WTC11 (cell line): ENCODE measurements at regions not wholly inside any gene's neighbourhood (a gene's known extent, or its start where the extent isn't known, plus 50 kb on each side); places are given as distances from the start of the nearest gene placed in this dataset.

Source experiments
- ATAC-seq: fragments of 200-7000 bp; cut with Tn5 transposase; 2 replicates; pipeline ENCODE4 v1.10.0; 2021; ENCODE audit warnings: mild to moderate bottlenecking, moderate library complexity
- CTCF ChIA-PET: fragments of 300-600 bp; sonication (Branson Sonifier 250); formaldehyde crosslinking; loops from one replicate; lab custom pipeline; 2021; ENCODE audit warnings: antibody characterized with exemption; lab: Charles Lee
- POLR2A ChIA-PET: fragments of 350-600 bp; sonication (Branson Sonifier 250); formaldehyde crosslinking; loops from one replicate; lab custom pipeline; 2021; ENCODE audit warnings: antibody characterized with exemption; lab: Charles Lee
- DNase-seq: peaks from one replicate; pipeline ENCODE4 v3.0.0; 2021; ENCODE audit warnings: low spot score
- H3K27ac Mint-ChIP-seq: 2 replicates; pipeline ENCODE4 v1.8.0; 2021; ENCODE audit warnings: mixed read lengths
- H3K27me3 Mint-ChIP-seq: 2 replicates; pipeline ENCODE4 v1.8.0; 2021; ENCODE audit warnings: low read depth, mild to moderate bottlenecking, moderate library complexity, mixed read lengths
- H3K36me3 Mint-ChIP-seq: 2 replicates; pipeline ENCODE4 v1.8.0; 2021; ENCODE audit warnings: mixed read lengths
- H3K4me1 Mint-ChIP-seq: 2 replicates; pipeline ENCODE4 v1.8.0; 2022; ENCODE audit warnings: mixed read lengths
- H3K4me3 Mint-ChIP-seq: 2 replicates; pipeline ENCODE4 v1.8.0; 2021; ENCODE audit warnings: mild to moderate bottlenecking, moderate library complexity, mixed read lengths
- H3K9me3 Mint-ChIP-seq: 2 replicates; pipeline ENCODE4 v1.8.0; 2021; ENCODE audit warnings: mixed read lengths
- CBFB ChIP-seq: sonication (generic); formaldehyde crosslinking; IDR thresholded peaks from 2 replicates; pipeline ENCODE4 v1.8.1; 2022; ENCODE audit warnings: mild to moderate bottlenecking, low read depth, missing genetic modification reagents
- CREB1 ChIP-seq: sonication (generic); formaldehyde crosslinking; IDR thresholded peaks from 2 replicates; pipeline ENCODE4 v1.8.0; 2023; ENCODE audit warnings: mild to moderate bottlenecking, missing genetic modification reagents
- E2F5 ChIP-seq: sonication (generic); formaldehyde crosslinking; IDR thresholded peaks from 2 replicates; pipeline ENCODE4 v1.8.1; 2022; ENCODE audit warnings: mild to moderate bottlenecking, moderate library complexity, missing genetic modification reagents
- ETV6 ChIP-seq: sonication (generic); formaldehyde crosslinking; IDR thresholded peaks from 2 replicates; pipeline ENCODE4 v1.8.1; 2022; ENCODE audit warnings: mild to moderate bottlenecking, missing genetic modification reagents
- MLX ChIP-seq: sonication (generic); formaldehyde crosslinking; IDR thresholded peaks from 2 replicates; pipeline ENCODE4 v1.8.1; 2023; ENCODE audit warnings: mild to moderate bottlenecking, missing genetic modification reagents, moderate library complexity
- NFE2L1 ChIP-seq: sonication (generic); formaldehyde crosslinking; IDR thresholded peaks from 2 replicates; pipeline ENCODE4 v1.8.1; 2023; ENCODE audit warnings: missing genetic modification reagents
- NFYB ChIP-seq: sonication (generic); formaldehyde crosslinking; conservative IDR thresholded peaks from 2 replicates; pipeline ENCODE4 v1.8.0; 2022; ENCODE audit warnings: low read depth, missing genetic modification reagents
- NR2C2 ChIP-seq: sonication (generic); formaldehyde crosslinking; IDR thresholded peaks from 2 replicates; pipeline ENCODE4 v1.8.0; 2022; ENCODE audit warnings: mild to moderate bottlenecking, missing genetic modification reagents
- NR3C1 ChIP-seq: sonication (generic); formaldehyde crosslinking; conservative IDR thresholded peaks from 2 replicates; pipeline ENCODE4 v1.8.1; 2023; ENCODE audit warnings: low read depth, mild to moderate bottlenecking, missing genetic modification reagents
- SMAD3 ChIP-seq: sonication (generic); formaldehyde crosslinking; IDR thresholded peaks from 2 replicates; pipeline ENCODE4 v1.8.0; 2022; ENCODE audit warnings: missing genetic modification reagents, mild to moderate bottlenecking, borderline replicate concordance
- SP1 ChIP-seq: sonication (generic); formaldehyde crosslinking; conservative IDR thresholded peaks from 2 replicates; pipeline ENCODE4 v1.8.1; 2022; ENCODE audit warnings: missing genetic modification reagents
- ZNF138 ChIP-seq: sonication (generic); formaldehyde crosslinking; conservative IDR thresholded peaks from 2 replicates; pipeline ENCODE4 v1.8.1; 2022; ENCODE audit warnings: mild to moderate bottlenecking, moderate library complexity, missing genetic modification reagents
- ZNF232 ChIP-seq: sonication (generic); formaldehyde crosslinking; IDR thresholded peaks from 2 replicates; pipeline ENCODE4 v1.8.0; 2022; ENCODE audit warnings: mild to moderate bottlenecking, missing genetic modification reagents
- ZNF263 ChIP-seq: sonication (generic); formaldehyde crosslinking; IDR thresholded peaks from 2 replicates; pipeline ENCODE4 v1.8.1; 2022; ENCODE audit warnings: low read depth, mild to moderate bottlenecking, moderate library complexity, missing genetic modification reagents
- TF ChIP-seq, protein P1 (sequence below): sonication (generic); formaldehyde crosslinking; conservative IDR thresholded peaks from 2 replicates; pipeline ENCODE4 v1.8.1; 2023; ENCODE audit warnings: mild to moderate bottlenecking, low read depth, missing genetic modification reagents, moderate library complexity
- TF ChIP-seq, protein P2 (sequence below): sonication (generic); formaldehyde crosslinking; IDR thresholded peaks from 2 replicates; pipeline ENCODE4 v1.8.1; 2023; ENCODE audit warnings: mild to moderate bottlenecking, missing genetic modification reagents
- TF ChIP-seq, protein P3 (sequence below): sonication (generic); formaldehyde crosslinking; IDR thresholded peaks from 2 replicates; pipeline ENCODE4 v1.8.1; 2023; ENCODE audit warnings: mild to moderate bottlenecking, missing genetic modification reagents
- TF ChIP-seq, protein P4 (sequence below): sonication (generic); formaldehyde crosslinking; IDR thresholded peaks from 2 replicates; pipeline ENCODE4 v1.8.0; 2022; ENCODE audit warnings: mild to moderate bottlenecking, missing genetic modification reagents
- TF ChIP-seq, protein P5 (sequence below): sonication (generic); formaldehyde crosslinking; IDR thresholded peaks from 2 replicates; pipeline ENCODE4 v1.8.0; 2023; ENCODE audit warnings: missing genetic modification reagents, mild to moderate bottlenecking, borderline replicate concordance

DNA sequence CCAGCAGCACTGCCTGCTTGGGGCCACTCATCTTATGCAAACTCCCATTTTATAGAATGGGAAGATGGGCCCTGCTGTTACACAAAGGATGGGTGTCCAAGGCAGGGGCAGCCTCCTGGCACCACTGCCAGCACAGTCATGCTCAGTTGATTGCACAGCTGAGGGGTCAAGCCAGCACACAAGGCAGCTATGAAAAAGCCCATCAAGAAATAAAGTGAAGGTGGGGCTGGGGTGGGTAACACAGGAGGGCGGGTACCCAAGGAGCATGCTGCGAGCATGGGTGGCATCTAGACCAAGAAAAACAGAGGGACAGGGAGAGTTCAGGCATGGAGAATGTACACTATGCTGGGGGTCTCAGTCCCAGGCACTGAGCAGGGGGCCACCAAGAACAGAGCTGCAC is 74.7 kb upstream of the UNC5B start:
- POLR2A ChIA-PET, result no interaction called here
- no peaks in the 10 kb centered on the region for H3K36me3 Mint-ChIP-seq
- DNase-seq, result no peak

DNA sequence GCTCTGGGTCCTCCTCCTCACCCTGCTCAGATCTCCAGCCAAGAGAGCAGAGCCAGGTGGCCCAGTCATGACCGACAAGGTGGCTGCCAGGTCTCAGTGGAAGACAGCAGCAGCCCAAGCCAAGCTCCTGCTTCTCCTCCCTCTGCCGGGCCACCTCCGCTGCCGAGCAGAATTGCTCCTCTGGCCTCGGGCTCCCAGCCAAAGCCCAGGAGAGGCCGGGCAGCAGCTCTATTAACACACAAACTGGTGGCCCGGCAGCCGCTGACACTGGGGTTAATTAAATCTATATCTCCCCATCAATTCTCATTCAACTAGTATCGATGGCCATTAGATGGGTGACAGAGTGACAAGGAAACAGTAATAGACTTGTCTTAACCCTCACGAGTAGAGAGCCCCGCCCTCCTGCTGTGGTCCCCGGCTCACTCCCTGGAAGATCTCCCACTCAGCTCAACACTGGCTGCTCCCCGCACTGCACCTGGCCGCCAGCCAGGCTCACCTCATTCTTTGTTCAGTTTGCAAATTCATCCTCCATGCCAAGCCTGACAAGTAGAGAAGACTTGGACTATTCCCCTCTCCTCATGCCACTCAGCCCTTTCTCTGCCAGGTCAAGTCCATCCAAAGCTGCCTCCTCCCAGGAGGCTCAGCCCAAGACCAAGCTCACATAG is 74.1 kb upstream of the UNC5B start:
- CTCF ChIA-PET, result no interaction called here

More for the DNA sequence above, 74.7 kb upstream of the UNC5B start:
- H3K9me3 Mint-ChIP-seq, result no peaks in the 10 kb centered on the region
- ATAC-seq, result no peak
- H3K4me1 Mint-ChIP-seq, result peaks cover 26% of the 10 kb centered on the region
- H3K4me3 Mint-ChIP-seq, result no peak overlapping the region
- H3K27ac Mint-ChIP-seq, result no peak overlapping the region
- peaks cover 2% of the 10 kb centered on the region; the same call in 1 of the 2 replicates for H3K27me3 Mint-ChIP-seq
- TF ChIP-seq, protein P1, sequence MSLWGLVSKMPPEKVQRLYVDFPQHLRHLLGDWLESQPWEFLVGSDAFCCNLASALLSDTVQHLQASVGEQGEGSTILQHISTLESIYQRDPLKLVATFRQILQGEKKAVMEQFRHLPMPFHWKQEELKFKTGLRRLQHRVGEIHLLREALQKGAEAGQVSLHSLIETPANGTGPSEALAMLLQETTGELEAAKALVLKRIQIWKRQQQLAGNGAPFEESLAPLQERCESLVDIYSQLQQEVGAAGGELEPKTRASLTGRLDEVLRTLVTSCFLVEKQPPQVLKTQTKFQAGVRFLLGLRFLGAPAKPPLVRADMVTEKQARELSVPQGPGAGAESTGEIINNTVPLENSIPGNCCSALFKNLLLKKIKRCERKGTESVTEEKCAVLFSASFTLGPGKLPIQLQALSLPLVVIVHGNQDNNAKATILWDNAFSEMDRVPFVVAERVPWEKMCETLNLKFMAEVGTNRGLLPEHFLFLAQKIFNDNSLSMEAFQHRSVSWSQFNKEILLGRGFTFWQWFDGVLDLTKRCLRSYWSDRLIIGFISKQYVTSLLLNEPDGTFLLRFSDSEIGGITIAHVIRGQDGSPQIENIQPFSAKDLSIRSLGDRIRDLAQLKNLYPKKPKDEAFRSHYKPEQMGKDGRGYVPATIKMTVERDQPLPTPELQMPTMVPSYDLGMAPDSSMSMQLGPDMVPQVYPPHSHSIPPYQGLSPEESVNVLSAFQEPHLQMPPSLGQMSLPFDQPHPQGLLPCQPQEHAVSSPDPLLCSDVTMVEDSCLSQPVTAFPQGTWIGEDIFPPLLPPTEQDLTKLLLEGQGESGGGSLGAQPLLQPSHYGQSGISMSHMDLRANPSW (CRISPR knock-in tag), result no peak
- TF ChIP-seq CREB1 (CRISPR knock-in tag) (no peak), NFYB (no peak), NFE2L1 (no peak)
- TF ChIP-seq, protein P2, sequence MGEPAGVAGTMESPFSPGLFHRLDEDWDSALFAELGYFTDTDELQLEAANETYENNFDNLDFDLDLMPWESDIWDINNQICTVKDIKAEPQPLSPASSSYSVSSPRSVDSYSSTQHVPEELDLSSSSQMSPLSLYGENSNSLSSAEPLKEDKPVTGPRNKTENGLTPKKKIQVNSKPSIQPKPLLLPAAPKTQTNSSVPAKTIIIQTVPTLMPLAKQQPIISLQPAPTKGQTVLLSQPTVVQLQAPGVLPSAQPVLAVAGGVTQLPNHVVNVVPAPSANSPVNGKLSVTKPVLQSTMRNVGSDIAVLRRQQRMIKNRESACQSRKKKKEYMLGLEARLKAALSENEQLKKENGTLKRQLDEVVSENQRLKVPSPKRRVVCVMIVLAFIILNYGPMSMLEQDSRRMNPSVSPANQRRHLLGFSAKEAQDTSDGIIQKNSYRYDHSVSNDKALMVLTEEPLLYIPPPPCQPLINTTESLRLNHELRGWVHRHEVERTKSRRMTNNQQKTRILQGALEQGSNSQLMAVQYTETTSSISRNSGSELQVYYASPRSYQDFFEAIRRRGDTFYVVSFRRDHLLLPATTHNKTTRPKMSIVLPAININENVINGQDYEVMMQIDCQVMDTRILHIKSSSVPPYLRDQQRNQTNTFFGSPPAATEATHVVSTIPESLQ, result no peak
- TF ChIP-seq, all 79 proteins: peak for 0
- CTCF ChIA-PET, result no interaction called here

GRCh38 chr10:71141528-71141927 is 70.8 kb upstream of the UNC5B start:
- POLR2A ChIA-PET, result no interaction called here
- Mint-ChIP-seq H3K36me3 (no peaks in the 10 kb centered on the region), H3K4me3 (no peak overlapping the region), H3K4me1 (peaks cover 5% of the 10 kb centered on the region), H3K9me3 (no peaks in the 10 kb centered on the region), H3K27ac (no peak overlapping the region), H3K27me3 (peaks cover 4% of the 10 kb centered on the region; the same call in 1 of the 2 replicates)
- CTCF ChIA-PET, result interaction anchor here (1.6 kb wide), 1 partner anchor 67 kb away, joined by 6 read pairs; no protein-coding TSS in a partner anchor
- no peak for ATAC-seq
- TF ChIP-seq NR2C2 (CRISPR knock-in tag) (no peak), ZNF138 (CRISPR knock-in tag) (no peak), ZNF263 (no peak), CBFB (CRISPR knock-in tag) (no peak), E2F5 (CRISPR knock-in tag) (no peak)
- TF ChIP-seq, protein P3, sequence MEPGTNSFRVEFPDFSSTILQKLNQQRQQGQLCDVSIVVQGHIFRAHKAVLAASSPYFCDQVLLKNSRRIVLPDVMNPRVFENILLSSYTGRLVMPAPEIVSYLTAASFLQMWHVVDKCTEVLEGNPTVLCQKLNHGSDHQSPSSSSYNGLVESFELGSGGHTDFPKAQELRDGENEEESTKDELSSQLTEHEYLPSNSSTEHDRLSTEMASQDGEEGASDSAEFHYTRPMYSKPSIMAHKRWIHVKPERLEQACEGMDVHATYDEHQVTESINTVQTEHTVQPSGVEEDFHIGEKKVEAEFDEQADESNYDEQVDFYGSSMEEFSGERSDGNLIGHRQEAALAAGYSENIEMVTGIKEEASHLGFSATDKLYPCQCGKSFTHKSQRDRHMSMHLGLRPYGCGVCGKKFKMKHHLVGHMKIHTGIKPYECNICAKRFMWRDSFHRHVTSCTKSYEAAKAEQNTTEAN (CRISPR knock-in tag), result no peak
- TF ChIP-seq, protein P4, sequence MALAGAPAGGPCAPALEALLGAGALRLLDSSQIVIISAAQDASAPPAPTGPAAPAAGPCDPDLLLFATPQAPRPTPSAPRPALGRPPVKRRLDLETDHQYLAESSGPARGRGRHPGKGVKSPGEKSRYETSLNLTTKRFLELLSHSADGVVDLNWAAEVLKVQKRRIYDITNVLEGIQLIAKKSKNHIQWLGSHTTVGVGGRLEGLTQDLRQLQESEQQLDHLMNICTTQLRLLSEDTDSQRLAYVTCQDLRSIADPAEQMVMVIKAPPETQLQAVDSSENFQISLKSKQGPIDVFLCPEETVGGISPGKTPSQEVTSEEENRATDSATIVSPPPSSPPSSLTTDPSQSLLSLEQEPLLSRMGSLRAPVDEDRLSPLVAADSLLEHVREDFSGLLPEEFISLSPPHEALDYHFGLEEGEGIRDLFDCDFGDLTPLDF (CRISPR knock-in tag), result no peak
- TF ChIP-seq, protein P5, sequence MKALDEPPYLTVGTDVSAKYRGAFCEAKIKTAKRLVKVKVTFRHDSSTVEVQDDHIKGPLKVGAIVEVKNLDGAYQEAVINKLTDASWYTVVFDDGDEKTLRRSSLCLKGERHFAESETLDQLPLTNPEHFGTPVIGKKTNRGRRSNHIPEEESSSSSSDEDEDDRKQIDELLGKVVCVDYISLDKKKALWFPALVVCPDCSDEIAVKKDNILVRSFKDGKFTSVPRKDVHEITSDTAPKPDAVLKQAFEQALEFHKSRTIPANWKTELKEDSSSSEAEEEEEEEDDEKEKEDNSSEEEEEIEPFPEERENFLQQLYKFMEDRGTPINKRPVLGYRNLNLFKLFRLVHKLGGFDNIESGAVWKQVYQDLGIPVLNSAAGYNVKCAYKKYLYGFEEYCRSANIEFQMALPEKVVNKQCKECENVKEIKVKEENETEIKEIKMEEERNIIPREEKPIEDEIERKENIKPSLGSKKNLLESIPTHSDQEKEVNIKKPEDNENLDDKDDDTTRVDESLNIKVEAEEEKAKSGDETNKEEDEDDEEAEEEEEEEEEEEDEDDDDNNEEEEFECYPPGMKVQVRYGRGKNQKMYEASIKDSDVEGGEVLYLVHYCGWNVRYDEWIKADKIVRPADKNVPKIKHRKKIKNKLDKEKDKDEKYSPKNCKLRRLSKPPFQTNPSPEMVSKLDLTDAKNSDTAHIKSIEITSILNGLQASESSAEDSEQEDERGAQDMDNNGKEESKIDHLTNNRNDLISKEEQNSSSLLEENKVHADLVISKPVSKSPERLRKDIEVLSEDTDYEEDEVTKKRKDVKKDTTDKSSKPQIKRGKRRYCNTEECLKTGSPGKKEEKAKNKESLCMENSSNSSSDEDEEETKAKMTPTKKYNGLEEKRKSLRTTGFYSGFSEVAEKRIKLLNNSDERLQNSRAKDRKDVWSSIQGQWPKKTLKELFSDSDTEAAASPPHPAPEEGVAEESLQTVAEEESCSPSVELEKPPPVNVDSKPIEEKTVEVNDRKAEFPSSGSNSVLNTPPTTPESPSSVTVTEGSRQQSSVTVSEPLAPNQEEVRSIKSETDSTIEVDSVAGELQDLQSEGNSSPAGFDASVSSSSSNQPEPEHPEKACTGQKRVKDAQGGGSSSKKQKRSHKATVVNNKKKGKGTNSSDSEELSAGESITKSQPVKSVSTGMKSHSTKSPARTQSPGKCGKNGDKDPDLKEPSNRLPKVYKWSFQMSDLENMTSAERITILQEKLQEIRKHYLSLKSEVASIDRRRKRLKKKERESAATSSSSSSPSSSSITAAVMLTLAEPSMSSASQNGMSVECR (CRISPR knock-in tag), result no peak
- no peak for DNase-seq

More for the DNA sequence above, 74.1 kb upstream of the UNC5B start:
- Mint-ChIP-seq H3K4me3 (no peak overlapping the region), H3K27me3 (peaks cover 2% of the 10 kb centered on the region; the same call in 1 of the 2 replicates), H3K36me3 (no peaks in the 10 kb centered on the region), H3K9me3 (no peaks in the 10 kb centered on the region), H3K27ac (no peak overlapping the region), H3K4me1 (peaks cover 23% of the 10 kb centered on the region)
- POLR2A ChIA-PET, result no interaction called here
- ATAC-seq (no peak), DNase-seq (no peak)
- no peak for TF ChIP-seq NR3C1 (CRISPR knock-in tag)
- no peak for TF ChIP-seq MLX (CRISPR knock-in tag)
- no peak for TF ChIP-seq ZNF232
- TF ChIP-seq SP1, result no peak
- TF ChIP-seq ETV6 (CRISPR knock-in tag), result no peak
- no peak for TF ChIP-seq SMAD3 (CRISPR knock-in tag)
